ENCODE measurements at regions not wholly inside any gene's neighbourhood (a gene's known extent, or its start where the extent isn't known, plus 50 kb on each side); places are given as distances from the start of the nearest gene placed in this dataset.

GRCh38 chr6:144449911-144450597, 164.9 kb downstream of the UTRN start:
- Histone ChIP-seq H3K56ac (replicated peaks; ENCODE audit: insufficient read length, low read depth, low read length) (no peak overlapping the region), H3K9me3 (ENCODE audit: insufficient read depth in 2 of 2, low read depth in 1 of 2, low read length in 1 of 2) (no peaks in the 10 kb centered on the region), H3K27ac (ENCODE audit: low read depth, low read length) (no peak overlapping the region), H3K79me2 (ENCODE audit: control insufficient read depth in 1 of 2, insufficient read depth in 2 of 2, low read length in 2 of 2) (no peaks in the 10 kb centered on the region), H2AFZ (ENCODE audit: low read length) (no peak overlapping the region), H4K91ac (replicated peaks; ENCODE audit: insufficient read length, low read length) (no peak overlapping the region), H3K14ac (ENCODE audit: insufficient read length) (no peak overlapping the region), H2BK5ac (ENCODE audit: low read depth, low read length) (no peak overlapping the region), H4K5ac (ENCODE audit: insufficient read length, low read depth, low read length) (no peak overlapping the region), H4K20me1 (replicated peaks in 1 of 2; ENCODE audit: control insufficient read depth in 1 of 2, insufficient read depth in 2 of 2, low read length in 2 of 2) (no peaks in the 10 kb centered on the region), H3K4me1 (replicated peaks in 1 of 4; ENCODE audit: control insufficient read depth in 3 of 4, insufficient read depth in 4 of 4, low read length in 3 of 4) (no peaks in the 10 kb centered on the region), H3K79me1 (ENCODE audit: low read depth, low read length) (no peaks in the 10 kb centered on the region), H3K18ac (ENCODE audit: extremely low read depth, low read length) (no peak overlapping the region), H2BK20ac (ENCODE audit: low read length) (no peak overlapping the region), H3K4me3 (ENCODE audit: extremely low read depth in 1 of 4, insufficient read depth in 2 of 4, low read depth in 3 of 4, low read length in 4 of 4) (no peak overlapping the region), H2BK120ac (replicated peaks; ENCODE audit: low read depth, low read length) (no peak overlapping the region), H3K4ac (replicated peaks; ENCODE audit: insufficient read length, low read depth, low read length) (no peak overlapping the region), H3K9ac (replicated peaks in 1 of 4; ENCODE audit: extremely low read depth in 1 of 4, low read depth in 3 of 4, low read length in 3 of 4) (no peak overlapping the region), H2BK12ac (ENCODE audit: low read depth, low read length) (no peak overlapping the region), H3K27me3 (replicated peaks in 1 of 4; ENCODE audit: control insufficient read depth in 3 of 4, extremely low read depth in 1 of 4, insufficient read depth in 3 of 4, low read length in 3 of 4) (no peaks in the 10 kb centered on the region), H4K8ac (ENCODE audit: extremely low read depth, insufficient read depth, low read length) (no peak overlapping the region), H2BK15ac (ENCODE audit: low read length) (no peak overlapping the region), H3K36me3 (ENCODE audit: control insufficient read depth in 2 of 4, insufficient read depth in 4 of 4, low read length in 3 of 4) (peaks cover 0 to 26% (median 5%) of the 10 kb centered on the region in 4 experiments; a peak in 5 of 8 replicates), H3K23me2 (ENCODE audit: low read depth, low read length) (no peaks in the 10 kb centered on the region), H2AK5ac (ENCODE audit: low read depth, low read length) (no peak overlapping the region), H3K4me2 (ENCODE audit: insufficient read depth in 1 of 2, low read depth in 2 of 2, low read length in 2 of 2) (no peak overlapping the region), H3K23ac (ENCODE audit: insufficient read length) (no peak overlapping the region)
- DNase-seq (ENCODE audit: low read depth in 1 of 2, low spot score in 2 of 2) (no peak), FAIRE-seq (no peak)
- 89% methylated on average over 8 of the region's 8 CpGs; no CpG with 5 or more reads in 1 of the 2 experiments for WGBS, 2 experiments (ENCODE audit: extremely low coverage in 1 of 2, insufficient coverage in 1 of 2, insufficient read length in 1 of 2, insufficient replicate concordance in 2 of 2, low coverage in 1 of 2, low lambda C conversion rate in 2 of 2, missing lambda C conversion rate in 1 of 2)
- TF ChIP-seq GABPA (IDR thresholded peaks at IDR 0.05; ENCODE audit: borderline replicate concordance, insufficient read depth, low read length) (no peak), KDM4A (IDR thresholded peaks at IDR 0.05; ENCODE audit: low read depth, low read length, severe bottlenecking) (no peak), SIN3A (conservative IDR thresholded peaks at IDR 0.05 in 1 of 2, IDR thresholded peaks at IDR 0.05 in 1 of 2; ENCODE audit: low read depth in 1 of 2, low read length in 2 of 2) (no peak), ATF3 (IDR thresholded peaks at IDR 0.05; ENCODE audit: insufficient read depth, low read depth, low read length) (no peak), SRF (IDR thresholded peaks at IDR 0.05; ENCODE audit: low read depth, low read length) (no peak), KDM1A (IDR thresholded peaks at IDR 0.05; ENCODE audit: borderline replicate concordance, low read length) (no peak), TAF7 (optimal IDR thresholded peaks at IDR 0.05; ENCODE audit: borderline replicate concordance, low read depth, low read length) (no peak), BRCA1 (IDR thresholded peaks at IDR 0.05; ENCODE audit: low read depth, low read length) (no peak), HDAC6 (IDR thresholded peaks at IDR 0.05; ENCODE audit: low read depth, low read length) (no peak), RNF2 (IDR thresholded peaks at IDR 0.05; ENCODE audit: borderline replicate concordance, low read depth, low read length, missing control alignments, poor library complexity, severe bottlenecking) (no peak), RXRA (IDR thresholded peaks at IDR 0.05; ENCODE audit: insufficient read depth, low read depth, low read length) (no peak)
- ChIA-PET POLR2A (ENCODE audit: partially characterized antibody) (no interaction called here), CTCF (ENCODE audit: partially characterized antibody) (interaction anchor here (1.5 kb wide), 1 partner anchor 15 kb away, joined by 5 read pairs; no protein-coding TSS in a partner anchor)

Measured in H1 (cell line).